GM18505 (cell line): ENCODE measurements at regions not wholly inside any gene's neighbourhood (a gene's known extent, or its start where the extent isn't known, plus 50 kb on each side); places are given as distances from the start of the nearest gene placed in this dataset.
"Not testable (repeated sequence)": the region's sequence is repeated elsewhere in the genome, so short reads cannot be mapped to it uniquely, and the experiment has no call there.

Experiments
- ATAC-seq: cut with Tn5 transposase; IDR thresholded peaks from one replicate; pipeline ENCODE4 v1.9.1; 2021; ENCODE audit not compliant: unreplicated experiment
- POLR2A ChIP-seq: IDR thresholded peaks from 4 replicates; pipeline ENCODE4 v1.6.1; 2011; ENCODE audit warnings: borderline replicate concordance; ENCODE audit not compliant: insufficient read depth, insufficient read length; ENCODE audit errors: extremely low read depth

DNA sequence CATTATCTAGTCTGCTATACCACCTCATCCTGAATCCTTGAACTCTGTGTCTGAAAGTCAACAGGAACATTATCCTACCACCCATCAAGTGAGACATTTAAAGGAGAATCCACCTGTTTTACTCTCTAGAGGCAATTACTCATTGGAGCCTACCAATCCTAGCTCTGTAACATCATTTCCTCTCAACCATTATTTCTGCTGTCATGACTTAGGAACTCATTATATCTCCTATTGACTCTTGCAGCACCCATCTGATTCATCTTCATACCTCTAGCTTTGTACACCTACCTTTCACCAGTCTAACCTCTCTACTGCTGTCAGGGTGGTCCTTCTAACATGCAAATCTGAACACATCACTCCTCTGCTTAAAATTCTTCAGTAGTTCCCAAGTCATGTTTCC is 481.5 kb downstream of the NFIB start:
- no peak for ATAC-seq
- no peak for TF ChIP-seq POLR2A

GRCh38 chr9:13823026-13823425 is 490.9 kb downstream of the NFIB start:
- ATAC-seq: no peak
- TF ChIP-seq POLR2A: no peak

- no peak for TF ChIP-seq POLR2A
- ATAC-seq: no peak
These were observed 496.1 kb downstream of the NFIB start for GRCh38 chr9:13817754-13818278.

GRCh38 chr9:13816837-13817236 is 497.1 kb downstream of the NFIB start:
- no peak for TF ChIP-seq POLR2A
- ATAC-seq: no peak

GRCh38 chr9:13814647-13815400 is 499.1 kb downstream of the NFIB start:
- TF ChIP-seq POLR2A: no peak
- ATAC-seq: no peak

DNA sequence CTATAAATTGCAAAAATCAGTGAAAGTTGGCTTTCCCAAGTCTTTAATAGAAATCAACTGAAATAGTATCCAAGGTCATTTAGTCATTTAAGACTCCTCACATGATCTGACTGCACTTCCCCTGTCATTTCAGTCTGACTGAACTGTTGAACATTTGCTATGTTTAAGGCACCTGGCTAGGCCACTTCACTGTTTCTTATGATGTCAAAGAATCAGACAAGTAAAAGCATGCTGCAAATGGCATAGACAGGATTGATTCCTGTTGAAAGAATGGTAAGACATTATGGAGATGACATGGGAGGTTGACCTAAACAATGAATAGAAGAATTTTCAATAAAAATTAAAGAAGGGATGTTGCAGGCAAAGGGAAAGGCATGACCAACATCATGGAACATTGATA is 502.1 kb downstream of the NFIB start:
- no peak for TF ChIP-seq POLR2A
- no peak for ATAC-seq

GRCh38 chr9:13810510-13810909 is 503.4 kb downstream of the NFIB start:
- no peak for ATAC-seq
- TF ChIP-seq POLR2A: no peak

DNA sequence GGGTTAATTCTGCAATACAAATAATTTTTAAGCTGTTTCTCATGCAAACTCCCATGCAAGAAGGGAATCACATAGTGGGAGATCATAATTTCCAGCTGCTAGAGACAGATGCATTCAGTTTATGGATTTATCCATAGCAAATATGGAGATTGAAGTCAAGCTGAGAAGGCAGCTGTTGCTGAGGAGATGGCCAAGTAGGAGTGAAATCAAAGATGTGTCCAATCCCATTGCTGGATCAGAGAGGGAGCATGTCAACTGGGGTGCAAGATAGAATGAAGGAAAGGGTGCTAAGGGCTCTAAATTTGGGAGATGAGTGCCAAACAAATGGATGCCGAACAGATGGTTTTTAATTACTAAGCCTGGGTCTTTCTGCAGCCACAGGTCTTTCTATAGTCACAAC is 504.5 kb downstream of the NFIB start:
- no peak for ATAC-seq
- TF ChIP-seq POLR2A: no peak

DNA sequence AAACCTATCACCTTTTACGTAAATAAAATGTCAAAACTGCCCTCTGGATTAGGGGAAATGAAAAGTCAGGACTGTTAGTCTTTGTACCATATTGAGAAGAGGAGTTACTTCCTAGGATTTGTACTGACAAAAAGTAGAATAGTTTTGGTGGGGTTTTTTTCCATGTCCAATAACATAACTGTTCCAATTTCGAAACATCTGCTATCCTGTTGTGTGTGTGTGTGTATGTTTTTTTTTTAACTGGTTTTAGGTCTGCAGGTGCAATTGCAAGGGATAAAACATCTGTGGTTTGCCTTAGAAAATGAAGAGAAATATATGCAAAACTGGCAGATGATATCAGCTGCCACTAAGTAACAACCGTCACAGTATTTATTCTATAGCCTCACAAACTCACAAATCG is 506.8 kb downstream of the NFIB start:
- no peak for ATAC-seq
- TF ChIP-seq POLR2A: no peak

DNA sequence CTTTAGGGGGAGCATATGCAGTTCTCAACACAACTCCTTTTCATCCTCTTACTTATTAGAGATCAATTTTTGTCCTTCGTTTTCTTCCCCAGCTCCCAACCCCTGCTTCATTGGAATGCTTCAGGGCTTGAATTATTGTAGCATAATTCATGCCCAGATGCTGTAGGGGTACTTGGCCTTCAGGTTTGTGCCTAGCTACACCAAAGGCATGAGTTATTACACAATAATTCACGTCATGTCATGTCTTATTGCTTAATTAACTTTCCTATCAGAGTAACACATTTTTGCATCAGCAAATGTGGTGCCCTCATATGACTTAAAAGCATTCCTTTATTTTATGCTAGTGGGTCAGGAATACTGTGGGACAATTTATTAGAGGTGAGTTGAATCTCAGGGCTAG is 507.2 kb downstream of the NFIB start:
- ATAC-seq: no peak
- TF ChIP-seq POLR2A: no peak

GRCh38 chr9:13805546-13805945 is 508.4 kb downstream of the NFIB start:
- ATAC-seq: no peak

DNA sequence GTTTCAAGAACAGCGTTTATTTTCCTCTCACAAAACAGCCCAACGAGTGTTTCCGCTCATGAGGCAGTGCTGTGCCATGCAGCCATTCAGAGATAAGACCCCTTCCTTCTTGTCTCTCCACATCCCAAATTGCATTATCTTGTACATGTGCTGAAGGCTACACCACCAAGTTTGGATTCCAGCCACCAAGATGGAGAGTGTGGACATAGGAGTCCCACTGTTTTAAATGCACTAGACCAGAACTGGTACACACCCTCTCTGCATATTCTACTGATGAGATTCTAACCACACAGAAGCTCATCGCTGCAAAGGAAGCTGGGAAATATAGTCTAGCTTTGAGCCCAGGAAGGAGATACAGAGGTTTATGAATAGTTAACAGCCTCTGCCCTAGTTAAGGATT is 509.4 kb downstream of the NFIB start:
- ATAC-seq: no peak
- no peak for TF ChIP-seq POLR2A

More at GRCh38 chr9:13805546-13805945, 508.4 kb downstream of the NFIB start:
- TF ChIP-seq POLR2A: no peak

GRCh38 chr9:13800776-13801175 is 513.2 kb downstream of the NFIB start:
- TF ChIP-seq POLR2A: no peak
- ATAC-seq: no peak

- not testable (repeated sequence) for ATAC-seq
These were observed 516.2 kb downstream of the NFIB start for GRCh38 chr9:13797701-13798100.

DNA sequence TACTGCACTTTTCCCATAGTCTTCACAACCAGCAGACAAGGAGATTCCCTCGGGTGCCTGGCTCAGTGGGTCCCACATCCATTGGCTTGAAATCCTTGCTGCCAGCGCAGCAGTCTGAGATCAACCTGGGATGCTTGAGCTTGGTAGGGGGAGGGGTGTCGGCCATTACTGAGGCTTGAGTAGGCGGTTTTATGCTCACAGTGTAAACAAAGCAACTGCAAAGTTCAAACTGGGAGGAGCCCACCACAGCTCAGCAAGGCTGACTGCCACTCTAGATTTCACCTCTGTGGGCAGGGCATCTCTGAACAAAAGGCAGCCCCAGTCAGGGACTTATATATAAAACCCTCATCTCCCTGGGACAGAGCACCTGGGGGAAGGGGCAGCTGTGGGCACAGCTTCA is 512.3 kb upstream of the MPDZ start:
- no peak for ATAC-seq

DNA sequence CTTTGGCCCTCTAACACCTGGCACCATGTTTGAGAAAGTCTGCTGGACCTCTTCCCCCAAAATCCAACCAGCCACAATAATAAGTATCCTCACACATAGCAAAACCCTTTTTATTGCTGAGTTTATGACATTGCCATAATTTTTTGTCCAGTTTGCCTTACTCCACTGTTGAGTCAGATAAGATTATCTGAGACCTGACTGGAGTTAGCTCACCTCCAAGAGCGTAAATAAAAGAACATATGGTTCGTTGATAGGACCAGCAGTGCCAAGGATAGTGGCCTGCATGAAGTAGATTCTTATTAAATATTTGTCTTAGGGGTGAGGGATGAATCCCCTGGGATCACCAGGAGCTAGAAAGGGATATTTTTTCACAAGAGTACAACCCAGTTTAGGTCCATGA is 510.6 kb upstream of the MPDZ start:
- no peak for ATAC-seq
- no peak for TF ChIP-seq POLR2A

More for the DNA sequence above, 512.3 kb upstream of the MPDZ start:
- no peak for TF ChIP-seq POLR2A
